H9 (cell line): ENCODE measurements at regions not wholly inside any gene's neighbourhood (a gene's known extent, or its start where the extent isn't known, plus 50 kb on each side); places are given as distances from the start of the nearest gene placed in this dataset.

Source experiments
- DNase-seq: peaks from one replicate; pipeline ENCODE4 v3.0.0-alpha.2; 2017
- H2AFZ ChIP-seq: one replicate; pipeline ENCODE4 v1.6.1; 2013; ENCODE audit warnings: mild to moderate bottlenecking, low read length, control low read depth, moderate library complexity
- H2AK5ac ChIP-seq: 2 replicates; pipeline ENCODE4 v1.6.1; 2013; ENCODE audit warnings: low read length, control low read depth, mixed read lengths; ENCODE audit not compliant: insufficient read length
- H2BK120ac ChIP-seq: one replicate; pipeline ENCODE4 v1.6.1; 2013; ENCODE audit warnings: low read depth, mild to moderate bottlenecking, low read length, control low read depth, inconsistent platforms; ENCODE audit not compliant: poor library complexity, severe bottlenecking
- H2BK12ac ChIP-seq: 2 replicates; pipeline ENCODE4 v1.6.1; 2013; ENCODE audit warnings: low read length, control low read depth, mixed read lengths, low read depth; ENCODE audit not compliant: insufficient read length
- H2BK15ac ChIP-seq: 2 replicates; pipeline ENCODE4 v1.6.1; 2013; ENCODE audit warnings: low read depth, low read length, control low read depth
- H2BK20ac ChIP-seq: one replicate; pipeline ENCODE4 v1.6.1; 2013; ENCODE audit warnings: low read depth, mild to moderate bottlenecking, low read length, control low read depth, inconsistent platforms; ENCODE audit not compliant: poor library complexity, severe bottlenecking
- H2BK5ac ChIP-seq: 2 replicates; pipeline ENCODE4 v1.6.1; 2013; ENCODE audit warnings: low read length, control low read depth, mixed read lengths; ENCODE audit not compliant: insufficient read length
- H3K14ac ChIP-seq: 2 replicates; pipeline ENCODE4 v1.6.1; 2013; ENCODE audit warnings: low read length, control low read depth; ENCODE audit not compliant: insufficient read depth
- H3K18ac ChIP-seq: 2 replicates; pipeline ENCODE4 v1.6.1; 2013; ENCODE audit warnings: low read depth, mild to moderate bottlenecking, mixed read lengths, low read length, control low read depth; ENCODE audit not compliant: insufficient read length
- H3K23ac ChIP-seq: 2 replicates; pipeline ENCODE4 v1.6.1; 2013; ENCODE audit warnings: low read length, control low read depth, mixed read lengths, low read depth; ENCODE audit not compliant: insufficient read length
- H3K23me2 ChIP-seq: 2 replicates; pipeline ENCODE4 v1.6.1; 2013; ENCODE audit warnings: low read depth, mild to moderate bottlenecking, mixed read lengths, low read length, control low read depth; ENCODE audit not compliant: insufficient read length, poor library complexity, severe bottlenecking
- H3K27ac ChIP-seq: 2 replicates; pipeline ENCODE4 v1.5.1; 2013; ENCODE audit warnings: low read length, control low read depth, mixed read lengths, low read depth; ENCODE audit not compliant: insufficient read length
- H3K27me3 ChIP-seq: 2 replicates; pipeline ENCODE4 v1.6.1; 2013; ENCODE audit warnings: low read length, control low read depth, inconsistent platforms; ENCODE audit not compliant: insufficient read depth
- H3K4ac ChIP-seq: 2 replicates; pipeline ENCODE4 v1.6.1; 2013; ENCODE audit warnings: low read depth, mild to moderate bottlenecking, control low read depth, inconsistent platforms, low read length, moderate library complexity
- H3K4me1 ChIP-seq: 2 replicates; pipeline ENCODE4 v1.6.1; 2013; ENCODE audit warnings: low read length, control low read depth, inconsistent platforms; ENCODE audit not compliant: insufficient read depth
- H3K4me2 ChIP-seq: 2 replicates; pipeline ENCODE4 v1.6.1; 2013; ENCODE audit warnings: low read length, control low read depth, mixed read lengths; ENCODE audit not compliant: insufficient read length, insufficient read depth
- H3K56ac ChIP-seq: 2 replicates; pipeline ENCODE4 v1.6.1; 2013; ENCODE audit warnings: low read depth, mild to moderate bottlenecking, mixed read lengths, low read length, control low read depth; ENCODE audit not compliant: insufficient read length
- H3K79me1 ChIP-seq: 2 replicates; pipeline ENCODE4 v1.6.1; 2013; ENCODE audit warnings: low read depth, mild to moderate bottlenecking, moderate library complexity, low read length, control low read depth, inconsistent platforms; ENCODE audit not compliant: insufficient read depth, poor library complexity, severe bottlenecking
- H3K79me2 ChIP-seq: 2 replicates; pipeline ENCODE4 v1.6.1; 2013; ENCODE audit warnings: low read length, control low read depth, inconsistent platforms; ENCODE audit not compliant: insufficient read depth
- H3K9ac ChIP-seq: 2 replicates; pipeline ENCODE4 v1.6.1; 2013; ENCODE audit warnings: low read length, control low read depth, mixed read lengths; ENCODE audit not compliant: insufficient read length; ENCODE audit errors: extremely low read depth
- H3K9me3 ChIP-seq: one replicate; pipeline ENCODE4 v1.6.1; 2013; ENCODE audit warnings: low read depth, low read length, inconsistent platforms; ENCODE audit not compliant: control insufficient read depth
- H3T11ph ChIP-seq: one replicate; pipeline ENCODE4 v1.6.1; 2013; ENCODE audit warnings: mild to moderate bottlenecking, low read length, control low read depth, inconsistent platforms
- H4K20me1 ChIP-seq: one replicate; pipeline ENCODE4 v1.6.1; 2013; ENCODE audit not compliant: control insufficient read depth, insufficient read length, insufficient read depth
- H4K5ac ChIP-seq: 2 replicates; pipeline ENCODE4 v1.6.1; 2013; ENCODE audit warnings: low read depth, mild to moderate bottlenecking, mixed read lengths, low read length, control low read depth; ENCODE audit not compliant: insufficient read length
- H4K8ac ChIP-seq: replicated peaks from 2 replicates; pipeline ENCODE4 v1.6.1; 2013; ENCODE audit warnings: low read length, control low read depth, mixed read lengths, low read depth; ENCODE audit not compliant: insufficient read length
- H4K91ac ChIP-seq: 2 replicates; pipeline ENCODE4 v1.6.1; 2013; ENCODE audit warnings: low read depth, mild to moderate bottlenecking, moderate library complexity, mixed read lengths, low read length, control low read depth; ENCODE audit not compliant: insufficient read length
- H3K27ac Mint-ChIP-seq, 3 experiments: 2 replicates in 2 of 3; 3 replicates in 1 of 3; pipeline ENCODE4 v1.8.0; 2020 to 2021; ENCODE audit warnings: mixed read lengths in 3 of 3, mild to moderate bottlenecking in 1 of 3, moderate library complexity in 1 of 3
- H3K27me3 Mint-ChIP-seq: 2 replicates; pipeline ENCODE4 v1.8.0; 2021; ENCODE audit warnings: low read depth, mild to moderate bottlenecking, moderate library complexity, mixed read lengths
- H3K36me3 Mint-ChIP-seq, 3 experiments: 2 replicates in 2 of 3; 3 replicates in 1 of 3; pipeline ENCODE4 v1.8.0; 2020 to 2021; ENCODE audit warnings: low read depth in 3 of 3, mixed read lengths in 3 of 3; ENCODE audit not compliant: insufficient read depth in 1 of 3
- H3K4me1 Mint-ChIP-seq, 2 experiments: 2 replicates each; pipeline ENCODE4 v1.8.0; 2020; ENCODE audit warnings: mixed read lengths in 2 of 2
- H3K4me3 Mint-ChIP-seq, 2 experiments: 2 replicates in 1 of 2; 3 replicates in 1 of 2; pipeline ENCODE4 v1.8.0; 2020 to 2021; ENCODE audit warnings: mild to moderate bottlenecking in 2 of 2, mixed read lengths in 2 of 2, moderate library complexity in 1 of 2
- H3K9me3 Mint-ChIP-seq, 2 experiments: 2 replicates in 1 of 2; 3 replicates in 1 of 2; pipeline ENCODE4 v1.8.0; 2020; ENCODE audit warnings: mild to moderate bottlenecking in 2 of 2, mixed read lengths in 2 of 2, moderate library complexity in 1 of 2
- CTCF ChIP-seq: fragments of 200-600 bp; sonication (generic); conservative IDR thresholded peaks from 3 replicates; pipeline ENCODE4 v1.8.0; 2021; ENCODE audit warnings: antibody characterized with exemption, mild to moderate bottlenecking
- WGBS: extraction: QIAGEN DNeasy Blood & Tissue Kit; methylation state at CpG from one replicate; pipeline ENCODE4 v1.1.7; 2013; ENCODE audit warnings: missing lambda C conversion rate, low lambda C conversion rate, mixed read lengths; ENCODE audit not compliant: insufficient read length; ENCODE audit errors: extremely low coverage; 5-methylcytosine and 5-hydroxymethylcytosine counted together

GRCh38 chr13:73335210-73335609 lies 276.4 kb downstream of the KLF5 start:
- H3K4ac ChIP-seq = no peak overlapping the region
- H4K8ac ChIP-seq = no peak overlapping the region
- no peaks in the 10 kb centered on the region for H3K79me1 ChIP-seq
- H3K27me3 ChIP-seq = no peaks in the 10 kb centered on the region
- H3T11ph ChIP-seq = no peak overlapping the region
- H3K23ac ChIP-seq = no peak overlapping the region
- no peak overlapping the region for H2BK5ac ChIP-seq
- no peak overlapping the region for H3K27ac ChIP-seq
- no peak overlapping the region for H2BK12ac ChIP-seq
- no peak overlapping the region for H3K56ac ChIP-seq
- Mint-ChIP-seq H3K36me3 (no peaks in the 10 kb centered on the region), H3K27ac (no peak overlapping the region), H3K9me3 (no peaks in the 10 kb centered on the region), H3K4me3 (no peak overlapping the region), H3K27me3 (no peaks in the 10 kb centered on the region), H3K4me1 (peaks cover 3 to 5% of the 10 kb centered on the region in 2 experiments; a peak in 1 of 4 replicates)
- no peak overlapping the region for H2AFZ ChIP-seq
- no peak overlapping the region for H2AK5ac ChIP-seq
- TF ChIP-seq CTCF = no peak
- H2BK20ac ChIP-seq = no peak overlapping the region
- H3K23me2 ChIP-seq = no peaks in the 10 kb centered on the region
- H4K91ac ChIP-seq = no peak overlapping the region
- H3K14ac ChIP-seq = no peak overlapping the region
- no peak overlapping the region for H3K9ac ChIP-seq
- no peaks in the 10 kb centered on the region for H3K79me2 ChIP-seq
- DNase-seq = no peak
- WGBS = no CpG with 5 or more reads among the region's 5 CpGs
- H4K5ac ChIP-seq = no peak overlapping the region
- no peak overlapping the region for H2BK15ac ChIP-seq
- no peak overlapping the region for H2BK120ac ChIP-seq
- no peak overlapping the region for H3K4me2 ChIP-seq
- H3K18ac ChIP-seq = no peak overlapping the region
- H3K4me1 ChIP-seq = no peaks in the 10 kb centered on the region
- H3K9me3 ChIP-seq = no peaks in the 10 kb centered on the region
- H4K20me1 ChIP-seq = no peaks in the 10 kb centered on the region
